ENCODE measurements at regions not wholly inside any gene's neighbourhood (a gene's known extent, or its start where the extent isn't known, plus 50 kb on each side); places are given as distances from the start of the nearest gene placed in this dataset.
"Not testable (repeated sequence)": the region's sequence is repeated elsewhere in the genome, so short reads cannot be mapped to it uniquely, and the experiment has no call there.

DNA sequence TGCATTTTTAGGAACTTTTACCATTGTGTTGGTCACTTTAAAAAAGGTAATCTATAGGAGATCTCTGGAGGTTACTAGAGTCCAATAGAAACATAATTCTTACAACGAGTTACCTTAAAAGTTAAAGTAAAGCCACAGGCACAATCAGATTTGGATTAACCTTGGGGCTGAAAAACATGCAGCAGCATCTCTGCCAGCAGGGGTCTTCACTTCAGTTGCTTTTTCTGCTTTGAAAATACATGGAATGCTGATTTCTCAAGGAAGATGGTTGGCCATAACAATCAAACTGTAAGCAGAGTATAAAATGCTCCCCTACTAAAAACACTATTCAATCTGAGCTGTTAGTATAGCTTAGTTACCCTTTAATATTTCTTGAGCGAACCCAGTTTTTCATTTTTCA lies 1072.3 kb upstream of the PCDH10 start:
- Histone ChIP-seq H3K36me3 (ENCODE audit: control insufficient read depth, insufficient read depth, low read length) (no peaks in the 10 kb centered on the region), H3K27me3 (ENCODE audit: control insufficient read depth, insufficient read depth, low read length) (no peaks in the 10 kb centered on the region), H3K4me3 (ENCODE audit: low read depth, low read length) (no peak overlapping the region), H3K27ac (ENCODE audit: low read depth, low read length) (no peak overlapping the region), H3K4me1 (ENCODE audit: control insufficient read depth, insufficient read depth, low read length) (no peaks in the 10 kb centered on the region), H3K9me3 (ENCODE audit: control insufficient read depth, insufficient read depth, low read length) (no peaks in the 10 kb centered on the region)
- WGBS (ENCODE audit: insufficient coverage), result no CpG with 5 or more reads among the region's 2 CpGs
- DNase-seq (ENCODE audit: low read depth in 4 of 6, low spot score in 6 of 6), result no peak

DNA sequence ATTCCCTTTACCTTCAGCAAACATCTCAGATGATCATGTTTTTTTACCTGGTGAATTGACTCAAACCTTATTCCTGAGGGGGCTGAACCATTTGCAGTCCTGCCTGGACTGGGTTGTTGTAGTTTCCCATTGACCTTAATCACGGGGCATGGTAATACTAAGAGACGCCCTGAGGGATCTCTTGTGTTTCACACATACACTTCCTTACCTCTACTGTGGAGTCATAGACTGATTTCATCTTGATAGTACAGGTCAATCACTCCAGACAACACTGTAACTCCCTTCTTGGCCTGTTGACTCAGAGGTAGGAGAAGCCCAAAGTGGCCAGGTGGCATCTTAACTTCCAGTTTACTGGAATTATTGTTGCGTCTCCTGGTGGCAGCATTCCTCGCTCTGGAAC lies 1064.0 kb upstream of the PCDH10 start:
- Histone ChIP-seq H3K27me3 (ENCODE audit: control insufficient read depth, insufficient read depth, low read length) (no peaks in the 10 kb centered on the region), H3K4me3 (ENCODE audit: low read depth, low read length) (no peak overlapping the region), H3K4me1 (ENCODE audit: control insufficient read depth, insufficient read depth, low read length) (no peaks in the 10 kb centered on the region), H3K27ac (ENCODE audit: low read depth, low read length) (no peak overlapping the region), H3K9me3 (ENCODE audit: control insufficient read depth, insufficient read depth, low read length) (no peaks in the 10 kb centered on the region), H3K36me3 (ENCODE audit: control insufficient read depth, insufficient read depth, low read length) (no peaks in the 10 kb centered on the region)
- no peak for DNase-seq (ENCODE audit: low read depth in 4 of 6, low spot score in 6 of 6)
- WGBS (ENCODE audit: insufficient coverage), result 94% methylated on average over 2 of the region's 4 CpGs

DNA sequence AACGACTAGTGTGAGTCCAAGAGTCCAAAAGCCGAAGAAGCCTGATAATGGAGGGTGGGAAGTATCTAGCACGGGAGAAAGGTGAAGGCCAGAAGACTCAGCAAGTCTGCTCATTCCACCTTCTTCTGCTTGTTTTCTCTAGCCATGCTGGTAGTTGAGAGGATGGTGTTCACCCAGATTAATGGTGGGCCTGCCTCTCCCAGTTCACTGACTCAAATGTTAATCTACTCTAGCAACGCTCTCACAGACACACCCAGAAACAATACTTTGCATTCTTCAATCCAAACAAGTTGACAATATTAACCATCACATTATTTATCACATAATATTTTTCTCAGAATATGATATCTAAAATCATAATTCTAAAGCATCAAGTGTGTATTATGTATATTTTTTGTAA lies 1055.1 kb upstream of the PCDH10 start:
- DNase-seq (ENCODE audit: low read depth in 4 of 6, low spot score in 6 of 6), result no peak
- WGBS (ENCODE audit: insufficient coverage), result no CpG with 5 or more reads among the region's 4 CpGs
- Histone ChIP-seq H3K36me3 (ENCODE audit: control insufficient read depth, insufficient read depth, low read length) (no peaks in the 10 kb centered on the region), H3K27me3 (ENCODE audit: control insufficient read depth, insufficient read depth, low read length) (no peaks in the 10 kb centered on the region), H3K27ac (ENCODE audit: low read depth, low read length) (no peak overlapping the region), H3K4me3 (ENCODE audit: low read depth, low read length) (no peak overlapping the region), H3K4me1 (ENCODE audit: control insufficient read depth, insufficient read depth, low read length) (no peaks in the 10 kb centered on the region), H3K9me3 (ENCODE audit: control insufficient read depth, insufficient read depth, low read length) (peaks cover 2% of the 10 kb centered on the region)

DNA sequence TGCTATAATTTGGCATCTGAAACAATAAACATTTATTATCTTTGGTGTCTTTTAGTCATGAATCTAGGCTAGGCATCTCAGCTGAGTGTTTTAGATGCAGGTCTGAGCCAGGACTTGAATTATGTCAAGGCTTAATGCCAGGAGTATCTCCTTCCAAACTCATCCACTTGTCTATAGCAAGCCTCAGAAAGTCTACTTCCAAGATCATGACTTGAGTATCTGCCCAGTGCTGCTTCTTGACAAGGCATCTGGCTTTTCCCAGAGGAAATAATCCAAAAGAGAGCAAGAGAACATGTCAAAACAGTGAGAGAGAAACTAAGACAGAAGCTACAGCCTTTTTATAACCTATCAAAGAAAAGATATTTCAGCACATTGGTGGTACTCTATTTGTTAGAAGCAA lies 1052.1 kb upstream of the PCDH10 start:
- H3K27me3 ChIP-seq (ENCODE audit: control insufficient read depth, insufficient read depth, low read length), result no peaks in the 10 kb centered on the region
- H3K36me3 ChIP-seq (ENCODE audit: control insufficient read depth, insufficient read depth, low read length), result no peaks in the 10 kb centered on the region
- H3K4me1 ChIP-seq (ENCODE audit: control insufficient read depth, insufficient read depth, low read length), result no peaks in the 10 kb centered on the region
- H3K9me3 ChIP-seq (ENCODE audit: control insufficient read depth, insufficient read depth, low read length), result no peaks in the 10 kb centered on the region
- DNase-seq (ENCODE audit: low read depth in 4 of 6, low spot score in 6 of 6), result peak in 2 of 6 donors; percentile 0 to 83
- no peak overlapping the region for H3K4me3 ChIP-seq (ENCODE audit: low read depth, low read length)
- no peak overlapping the region for H3K27ac ChIP-seq (ENCODE audit: low read depth, low read length)

DNA sequence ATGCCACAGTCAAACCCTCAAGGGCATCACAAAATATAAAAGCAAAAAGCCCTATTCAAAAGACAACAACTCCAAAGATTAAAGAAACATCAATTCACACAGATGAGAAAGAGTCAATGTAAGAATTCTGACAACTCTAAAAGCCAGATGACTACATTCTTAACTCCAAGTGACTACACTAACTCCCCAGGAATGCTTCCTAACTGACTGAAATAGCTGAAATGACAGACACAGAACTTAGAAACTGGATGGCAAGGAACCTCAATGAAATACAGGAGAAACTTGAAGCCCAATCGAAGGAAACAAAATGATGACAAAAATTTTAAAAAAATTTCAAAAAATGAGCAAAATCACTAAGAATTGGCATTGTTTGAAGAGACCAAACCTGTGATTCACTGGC lies 1047.6 kb upstream of the PCDH10 start:
- Histone ChIP-seq H3K9me3 (ENCODE audit: control insufficient read depth, insufficient read depth, low read length) (no peaks in the 10 kb centered on the region), H3K4me3 (ENCODE audit: low read depth, low read length) (no peak overlapping the region), H3K27me3 (ENCODE audit: control insufficient read depth, insufficient read depth, low read length) (no peaks in the 10 kb centered on the region), H3K4me1 (ENCODE audit: control insufficient read depth, insufficient read depth, low read length) (no peaks in the 10 kb centered on the region), H3K36me3 (ENCODE audit: control insufficient read depth, insufficient read depth, low read length) (no peaks in the 10 kb centered on the region), H3K27ac (ENCODE audit: low read depth, low read length) (no peak overlapping the region)
- 80% methylated on average over 1 of the region's 1 CpG for WGBS (ENCODE audit: insufficient coverage)
- DNase-seq (ENCODE audit: low read depth in 4 of 6, low spot score in 6 of 6), result no peak

DNA sequence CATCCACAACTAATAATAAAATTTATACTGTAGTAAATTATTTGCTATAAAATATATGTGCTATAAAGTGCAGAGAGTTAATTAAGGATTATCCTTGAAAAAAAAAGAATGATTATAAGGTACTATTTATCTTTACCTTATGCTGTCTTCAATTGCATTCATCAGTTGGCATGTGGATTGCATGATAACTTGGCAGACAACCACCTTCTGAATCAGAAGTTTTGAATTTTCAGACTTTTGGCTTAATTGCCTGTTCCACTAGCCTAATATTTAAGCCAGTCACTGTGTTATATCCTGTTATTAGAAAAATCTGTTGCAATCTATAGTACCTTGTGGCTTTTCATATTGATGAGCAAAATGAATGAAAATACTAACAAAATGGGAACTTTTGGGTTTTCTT lies 1040.3 kb upstream of the PCDH10 start:
- H3K4me3 ChIP-seq (ENCODE audit: low read depth, low read length), result no peak overlapping the region
- H3K27ac ChIP-seq (ENCODE audit: low read depth, low read length), result no peak overlapping the region
- no peaks in the 10 kb centered on the region for H3K4me1 ChIP-seq (ENCODE audit: control insufficient read depth, insufficient read depth, low read length)
- no peak for DNase-seq (ENCODE audit: low read depth in 4 of 6, low spot score in 6 of 6)
- no peaks in the 10 kb centered on the region for H3K9me3 ChIP-seq (ENCODE audit: control insufficient read depth, insufficient read depth, low read length)
- H3K27me3 ChIP-seq (ENCODE audit: control insufficient read depth, insufficient read depth, low read length), result no peaks in the 10 kb centered on the region
- H3K36me3 ChIP-seq (ENCODE audit: control insufficient read depth, insufficient read depth, low read length), result no peaks in the 10 kb centered on the region

DNA sequence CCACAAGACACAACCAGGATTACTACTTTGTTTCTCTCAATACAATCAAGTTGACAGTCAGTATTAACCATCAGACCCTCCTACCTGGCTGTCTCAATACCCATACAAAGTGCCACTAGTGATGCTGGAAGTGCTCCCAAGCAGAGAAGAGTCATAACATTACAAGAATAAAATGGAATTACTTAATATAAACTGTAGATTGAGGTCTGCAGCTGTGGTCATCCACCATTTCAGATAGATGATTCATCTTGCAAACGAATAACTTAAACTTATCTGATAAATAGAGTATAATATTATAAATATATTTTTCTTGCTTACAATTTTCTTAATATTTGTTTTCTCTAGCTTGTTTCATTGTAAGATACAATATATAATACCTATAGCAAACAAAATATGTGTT lies 1034.2 kb upstream of the PCDH10 start:
- H3K27ac ChIP-seq (ENCODE audit: low read depth, low read length), result no peak overlapping the region
- no peaks in the 10 kb centered on the region for H3K4me1 ChIP-seq (ENCODE audit: control insufficient read depth, insufficient read depth, low read length)
- no peak for DNase-seq (ENCODE audit: low read depth in 4 of 6, low spot score in 6 of 6)
- no peak overlapping the region for H3K4me3 ChIP-seq (ENCODE audit: low read depth, low read length)
- H3K27me3 ChIP-seq (ENCODE audit: control insufficient read depth, insufficient read depth, low read length), result no peaks in the 10 kb centered on the region
- no CpG with 5 or more reads among the region's 1 CpG for WGBS (ENCODE audit: insufficient coverage)
- no peaks in the 10 kb centered on the region for H3K36me3 ChIP-seq (ENCODE audit: control insufficient read depth, insufficient read depth, low read length)
- no peaks in the 10 kb centered on the region for H3K9me3 ChIP-seq (ENCODE audit: control insufficient read depth, insufficient read depth, low read length)

DNA sequence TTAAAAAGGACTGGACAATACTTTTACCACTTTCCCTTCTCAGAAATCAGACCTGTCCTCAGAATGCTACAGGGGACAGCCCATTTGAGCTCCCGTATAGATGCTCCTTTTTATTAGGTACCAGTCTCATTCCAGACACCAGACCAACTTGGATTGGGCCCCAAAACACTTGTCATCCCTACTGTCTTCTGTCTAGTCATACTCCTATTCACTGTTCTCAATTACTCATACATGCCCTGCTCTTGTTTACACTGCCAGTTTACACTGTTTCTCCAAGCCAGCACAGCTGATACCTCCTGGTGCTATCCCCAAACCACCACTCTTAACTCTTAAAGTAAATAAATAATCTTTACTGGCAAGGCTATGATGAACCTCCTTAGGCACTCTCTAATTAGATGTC lies 1026.4 kb upstream of the PCDH10 start:
- H3K27ac ChIP-seq (ENCODE audit: low read depth, low read length); DNase-seq (ENCODE audit: low read depth in 4 of 6, low spot score in 6 of 6); H3K36me3 ChIP-seq (ENCODE audit: control insufficient read depth, insufficient read depth, low read length); H3K4me3 ChIP-seq (ENCODE audit: low read depth, low read length); H3K4me1 ChIP-seq (ENCODE audit: control insufficient read depth, insufficient read depth, low read length); H3K9me3 ChIP-seq (ENCODE audit: control insufficient read depth, insufficient read depth, low read length); H3K27me3 ChIP-seq (ENCODE audit: control insufficient read depth, insufficient read depth, low read length): not testable (repeated sequence)
- WGBS (ENCODE audit: insufficient coverage), result 92% methylated on average over 1 of the region's 1 CpG

DNA sequence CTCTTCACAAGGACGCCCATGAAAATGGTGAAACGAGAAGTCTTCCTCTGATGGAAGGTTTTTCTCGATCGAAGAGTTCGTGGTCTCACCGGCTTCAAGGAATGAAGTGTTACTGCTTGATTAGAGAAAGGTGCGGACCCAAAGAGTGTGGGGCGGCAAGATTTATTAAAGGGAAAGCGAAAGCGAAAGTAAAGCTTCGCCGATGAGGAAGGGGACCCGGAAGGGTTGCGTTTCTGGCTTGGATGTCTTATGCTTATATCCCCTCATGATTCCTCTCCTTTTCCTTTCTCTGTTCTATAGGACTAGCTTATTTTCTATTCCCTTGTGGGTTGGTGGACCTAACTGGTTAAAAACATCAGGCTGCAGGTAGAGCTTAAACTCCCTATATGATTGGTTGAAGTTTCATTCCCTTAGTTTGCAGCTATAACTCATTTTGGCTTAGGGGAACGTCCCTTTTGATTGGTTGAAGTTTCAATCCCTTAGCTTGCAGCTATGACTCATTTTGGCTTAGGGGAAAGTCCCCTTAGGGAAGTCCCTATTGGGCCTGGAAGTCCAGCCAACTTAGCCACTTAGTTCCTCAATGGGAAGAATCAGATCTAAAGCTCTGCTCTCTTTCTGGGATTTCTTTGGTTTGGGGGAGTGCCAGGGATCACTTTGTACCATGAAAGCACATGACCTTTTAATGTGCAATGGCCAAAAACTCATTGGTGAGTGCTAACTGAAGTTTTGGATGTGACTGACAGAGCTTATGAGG lies 1025.0 kb upstream of the PCDH10 start:
- Histone ChIP-seq H3K9me3 (ENCODE audit: control insufficient read depth, insufficient read depth, low read length) (no peaks in the 10 kb centered on the region), H3K27ac (ENCODE audit: low read depth, low read length) (no peak overlapping the region), H3K36me3 (ENCODE audit: control insufficient read depth, insufficient read depth, low read length) (no peaks in the 10 kb centered on the region), H3K27me3 (ENCODE audit: control insufficient read depth, insufficient read depth, low read length) (no peaks in the 10 kb centered on the region), H3K4me1 (ENCODE audit: control insufficient read depth, insufficient read depth, low read length) (no peaks in the 10 kb centered on the region), H3K4me3 (ENCODE audit: low read depth, low read length) (no peak overlapping the region)
- WGBS (ENCODE audit: insufficient coverage), result 97% methylated on average over 8 of the region's 15 CpGs
- DNase-seq (ENCODE audit: low read depth in 4 of 6, low spot score in 6 of 6), result no peak

DNA sequence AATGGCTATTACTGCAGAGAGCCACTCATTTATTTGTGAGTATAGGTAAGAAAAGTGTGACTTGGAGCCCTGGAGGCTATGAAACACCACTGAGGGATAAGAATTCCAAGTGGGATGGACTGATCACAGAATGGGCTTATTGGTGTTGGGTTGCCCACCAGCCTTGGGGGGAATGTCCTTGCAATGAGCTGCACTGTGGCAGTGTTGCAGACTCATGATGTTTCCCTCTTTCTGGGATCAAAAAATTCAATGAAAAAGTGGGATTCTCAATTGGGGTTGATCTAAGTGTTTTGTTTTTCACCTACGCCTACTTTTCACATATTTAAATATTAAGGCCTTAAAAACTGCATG lies 1024.5 kb upstream of the PCDH10 start:
- no peak overlapping the region for H3K27ac ChIP-seq (ENCODE audit: low read depth, low read length)
- no peak overlapping the region for H3K4me3 ChIP-seq (ENCODE audit: low read depth, low read length)
- H3K4me1 ChIP-seq (ENCODE audit: control insufficient read depth, insufficient read depth, low read length), result no peaks in the 10 kb centered on the region
- no peaks in the 10 kb centered on the region for H3K36me3 ChIP-seq (ENCODE audit: control insufficient read depth, insufficient read depth, low read length)
- WGBS (ENCODE audit: insufficient coverage), result no CpG with 5 or more reads among the region's 1 CpG
- DNase-seq (ENCODE audit: low read depth in 4 of 6, low spot score in 6 of 6), result no peak
- H3K27me3 ChIP-seq (ENCODE audit: control insufficient read depth, insufficient read depth, low read length), result no peaks in the 10 kb centered on the region
- H3K9me3 ChIP-seq (ENCODE audit: control insufficient read depth, insufficient read depth, low read length), result no peaks in the 10 kb centered on the region
